Mesenchymal stem cell (in vitro differentiated cells and primary cell): ENCODE measurements at regions not wholly inside any gene's neighbourhood (a gene's known extent, or its start where the extent isn't known, plus 50 kb on each side); places are given as distances from the start of the nearest gene placed in this dataset.

Experiments
- DNase-seq: peaks from one replicate; pipeline ENCODE4 v3.0.0-alpha.2; 2013
- H2AFZ ChIP-seq: one replicate; pipeline ENCODE4 v1.6.1; 2013; ENCODE audit warnings: low read depth, mild to moderate bottlenecking, control low read depth, inconsistent platforms, low read length, moderate library complexity
- H2AK5ac ChIP-seq: 2 replicates; pipeline ENCODE4 v1.6.1; 2013; ENCODE audit warnings: low read length, moderate library complexity, mild to moderate bottlenecking, inconsistent platforms; ENCODE audit not compliant: severe bottlenecking
- H2BK120ac ChIP-seq: one replicate; pipeline ENCODE4 v1.6.1; 2013; ENCODE audit warnings: low read depth, mild to moderate bottlenecking, inconsistent platforms, low read length, moderate library complexity
- H2BK12ac ChIP-seq, 2 experiments: one replicate each; pipeline ENCODE4 v1.6.1; 2013; ENCODE audit warnings: inconsistent platforms in 2 of 2, low read length in 2 of 2, mild to moderate bottlenecking in 2 of 2, moderate library complexity in 2 of 2, control low read depth in 1 of 2
- H2BK15ac ChIP-seq: one replicate; pipeline ENCODE4 v1.6.1; 2013; ENCODE audit warnings: mild to moderate bottlenecking, low read depth, inconsistent platforms; ENCODE audit not compliant: poor library complexity, severe bottlenecking
- H2BK5ac ChIP-seq: 2 replicates; pipeline ENCODE4 v1.6.1; 2013; ENCODE audit warnings: low read depth, mild to moderate bottlenecking, low read length, control low read depth, inconsistent platforms; ENCODE audit not compliant: poor library complexity, severe bottlenecking
- H3K14ac ChIP-seq, 2 experiments: one replicate each; pipeline ENCODE4 v1.6.1; 2013; ENCODE audit warnings: inconsistent platforms in 2 of 2, low read length in 2 of 2, control low read depth in 1 of 2, mild to moderate bottlenecking in 1 of 2, moderate library complexity in 1 of 2
- H3K18ac ChIP-seq, 2 experiments: one replicate each; pipeline ENCODE4 v1.6.1; 2013; ENCODE audit warnings: inconsistent platforms in 2 of 2, low read length in 2 of 2, control low read depth in 1 of 2, low read depth in 1 of 2, mild to moderate bottlenecking in 1 of 2
- H3K23ac ChIP-seq, 2 experiments: one replicate each; pipeline ENCODE4 v1.6.1; 2013; ENCODE audit warnings: inconsistent platforms in 2 of 2, low read length in 2 of 2, mild to moderate bottlenecking in 2 of 2, moderate library complexity in 2 of 2, control low read depth in 1 of 2
- H3K27ac ChIP-seq: 2 replicates; pipeline ENCODE4 v1.5.1; 2013; ENCODE audit warnings: mild to moderate bottlenecking, moderate library complexity, low read length, control low read depth, inconsistent platforms; ENCODE audit not compliant: poor library complexity, severe bottlenecking
- H3K27me3 ChIP-seq, 2 experiments: 2 replicates each; pipeline versions ENCODE4 v1.6.1 to v1.7.0; 2013; ENCODE audit warnings: low read length in 2 of 2, mild to moderate bottlenecking in 2 of 2, moderate library complexity in 2 of 2, control low read depth in 1 of 2, inconsistent platforms in 1 of 2; ENCODE audit not compliant: control insufficient read depth in 1 of 2, insufficient read depth in 1 of 2
- H3K36me3 ChIP-seq, 2 experiments: 2 replicates each; pipeline versions ENCODE4 v1.6.1 to v1.7.0; 2013; ENCODE audit warnings: low read length in 2 of 2, control low read depth in 1 of 2, inconsistent platforms in 1 of 2, low read depth in 1 of 2, mild to moderate bottlenecking in 1 of 2; ENCODE audit not compliant: insufficient read depth in 2 of 2, control insufficient read depth in 1 of 2
- H3K4ac ChIP-seq, 2 experiments: one replicate each; pipeline ENCODE4 v1.6.1; 2013; ENCODE audit warnings: inconsistent platforms in 2 of 2, low read length in 2 of 2, mild to moderate bottlenecking in 2 of 2, moderate library complexity in 2 of 2, control low read depth in 1 of 2, low read depth in 1 of 2
- H3K4me1 ChIP-seq: 2 replicates; pipeline ENCODE4 v1.6.1; 2013; ENCODE audit warnings: low read depth, low read length, control low read depth; ENCODE audit not compliant: control insufficient read depth, insufficient read depth
- H3K4me2 ChIP-seq: 2 replicates; pipeline ENCODE4 v1.6.1; 2013; ENCODE audit warnings: low read length, mild to moderate bottlenecking, inconsistent platforms; ENCODE audit not compliant: poor library complexity, severe bottlenecking
- H3K4me3 ChIP-seq, 2 experiments: 2 replicates each; pipeline versions ENCODE4 v1.5.1 to v1.7.0; 2013; ENCODE audit warnings: low read length in 2 of 2, mild to moderate bottlenecking in 2 of 2, control low read depth in 1 of 2, low read depth in 1 of 2; ENCODE audit not compliant: insufficient read depth in 1 of 2
- H3K79me1 ChIP-seq: replicated peaks from 2 replicates; pipeline ENCODE4 v1.6.1; 2013; ENCODE audit warnings: mild to moderate bottlenecking, control low read depth, low read length, inconsistent platforms; ENCODE audit not compliant: poor library complexity, severe bottlenecking
- H3K9ac ChIP-seq: 2 replicates; pipeline ENCODE4 v1.7.0; 2013; ENCODE audit warnings: mild to moderate bottlenecking, low read length, moderate library complexity
- H3K9me3 ChIP-seq: 2 replicates; pipeline ENCODE4 v1.7.0; 2013; ENCODE audit warnings: mild to moderate bottlenecking, low read length; ENCODE audit not compliant: control insufficient read depth
- H4K8ac ChIP-seq: one replicate; pipeline ENCODE4 v1.6.1; 2013; ENCODE audit warnings: inconsistent platforms, mild to moderate bottlenecking, low read length, moderate library complexity
- H4K91ac ChIP-seq: one replicate; pipeline ENCODE4 v1.6.1; 2013; ENCODE audit warnings: mild to moderate bottlenecking, low read length, inconsistent platforms
- WGBS: methylation state at CpG from one replicate; pipeline ENCODE4 v1.1.7; 2013; ENCODE audit warnings: mixed read lengths; 5-methylcytosine and 5-hydroxymethylcytosine counted together

DNA sequence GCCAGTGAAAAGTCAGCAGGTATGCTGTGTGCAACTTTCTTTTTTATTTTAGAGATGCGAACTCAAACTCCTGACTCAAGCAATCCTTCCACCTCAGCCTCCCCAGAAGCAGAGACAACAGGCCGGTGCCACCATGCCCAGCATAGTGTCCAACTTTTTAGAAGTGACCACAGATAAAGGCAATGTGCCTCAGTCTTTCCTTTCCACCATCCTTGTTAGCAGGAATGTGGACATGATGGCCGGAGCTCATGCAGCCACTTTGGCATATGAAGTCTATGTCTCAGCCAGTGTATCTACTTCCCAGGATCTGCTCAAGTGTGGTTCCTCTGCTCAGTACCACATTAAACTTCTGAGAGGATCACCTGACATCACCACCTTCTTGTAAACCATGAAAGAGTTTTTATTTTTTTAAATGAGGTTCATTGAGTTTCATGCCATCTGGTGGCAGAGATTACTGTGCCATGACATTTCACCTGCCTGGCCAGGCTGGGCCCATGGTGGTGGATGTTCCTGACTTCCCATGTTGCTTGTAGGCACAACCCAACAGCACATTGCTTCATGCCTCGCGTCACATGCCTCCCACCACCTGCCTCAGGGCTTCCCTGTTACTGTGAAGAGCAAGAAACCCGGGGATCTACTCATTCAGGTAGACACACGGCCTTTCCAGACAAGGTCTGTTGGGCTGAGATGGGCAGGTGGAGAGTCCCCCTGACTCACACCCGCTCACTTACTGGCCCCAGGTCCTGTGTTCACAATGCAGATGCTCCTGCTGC, 216.5 kb downstream of the LY86 start:
- no peak overlapping the region for H4K91ac ChIP-seq
- H2BK120ac ChIP-seq, result no peak overlapping the region
- H3K27me3 ChIP-seq, result peaks cover 5 to 37% of the 10 kb centered on the region in 2 experiments
- H3K14ac ChIP-seq, result no peak overlapping the region
- no peak overlapping the region for H2AK5ac ChIP-seq
- WGBS, result 92% methylated on average over 8 of the region's 8 CpGs
- no peaks in the 10 kb centered on the region for H3K4me1 ChIP-seq
- H2AFZ ChIP-seq, result no peak overlapping the region
- no peak overlapping the region for H2BK15ac ChIP-seq
- H3K27ac ChIP-seq, result no peak overlapping the region
- no peak overlapping the region for H4K8ac ChIP-seq
- H3K23ac ChIP-seq, result no peak overlapping the region
- H3K18ac ChIP-seq, result no peak overlapping the region
- H3K36me3 ChIP-seq, result no peaks in the 10 kb centered on the region
- no peak overlapping the region for H2BK5ac ChIP-seq
- no peak overlapping the region for H3K4me3 ChIP-seq
- peak overlapping the region in 1 of 2 experiments; percentile 30 for H2BK12ac ChIP-seq
- no peak for DNase-seq
- H3K4me2 ChIP-seq, result no peak overlapping the region
- no peak overlapping the region for H3K9ac ChIP-seq
- H3K4ac ChIP-seq, result no peak overlapping the region
- H3K79me1 ChIP-seq, result no peaks in the 10 kb centered on the region
- H3K9me3 ChIP-seq, result peaks cover 8% of the 10 kb centered on the region

GRCh38 chr6:6806844-6807518, 218.5 kb downstream of the LY86 start:
- H2BK5ac ChIP-seq, result no peak overlapping the region
- H2AFZ ChIP-seq, result no peak overlapping the region
- no peak overlapping the region for H4K8ac ChIP-seq
- H3K14ac ChIP-seq, result no peak overlapping the region
- DNase-seq, result no peak
- peaks cover 6% of the 10 kb centered on the region for H3K4me1 ChIP-seq
- no peak overlapping the region for H3K27ac ChIP-seq
- H2BK12ac ChIP-seq, result no peak overlapping the region
- H3K4me3 ChIP-seq, result no peak overlapping the region
- WGBS, result 81% methylated on average over 7 of the region's 12 CpGs
- no peak overlapping the region for H2BK15ac ChIP-seq
- H4K91ac ChIP-seq, result no peak overlapping the region
- no peak overlapping the region for H3K23ac ChIP-seq
- no peak overlapping the region for H3K4me2 ChIP-seq
- peaks cover 8% of the 10 kb centered on the region for H3K9me3 ChIP-seq
- H3K36me3 ChIP-seq, result no peaks in the 10 kb centered on the region
- no peak overlapping the region for H3K4ac ChIP-seq
- no peaks in the 10 kb centered on the region for H3K79me1 ChIP-seq
- H3K18ac ChIP-seq, result no peak overlapping the region
- peaks cover 5 to 37% of the 10 kb centered on the region in 2 experiments for H3K27me3 ChIP-seq
- no peak overlapping the region for H2AK5ac ChIP-seq
- H3K9ac ChIP-seq, result no peak overlapping the region
- no peak overlapping the region for H2BK120ac ChIP-seq

DNA sequence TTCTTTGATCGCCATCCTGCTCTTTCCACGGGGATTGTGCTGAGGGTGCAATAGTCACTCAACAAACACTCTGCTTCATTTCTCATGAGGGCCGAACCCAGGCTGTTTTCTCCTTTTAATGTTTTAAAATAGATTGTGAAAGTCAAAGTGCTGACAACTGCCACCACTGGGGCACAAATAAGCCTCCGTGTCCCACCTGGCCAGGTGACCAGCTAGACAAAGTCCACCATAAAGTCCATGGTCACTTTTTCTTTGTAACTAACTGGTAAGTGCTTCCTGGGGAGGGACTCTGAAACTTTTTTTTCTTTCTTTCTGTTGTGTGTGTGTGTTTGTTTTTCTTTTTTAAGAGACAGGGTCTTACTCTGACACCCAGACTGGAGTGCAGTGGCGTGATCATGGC, 219.8 kb downstream of the LY86 start:
- no peaks in the 10 kb centered on the region for H3K36me3 ChIP-seq
- no peak overlapping the region for H2BK15ac ChIP-seq
- no peak overlapping the region for H3K4ac ChIP-seq
- no peak overlapping the region for H2AFZ ChIP-seq
- peaks cover 6% of the 10 kb centered on the region for H3K4me1 ChIP-seq
- H3K27me3 ChIP-seq, result peaks cover 5 to 25% of the 10 kb centered on the region in 2 experiments
- no peak overlapping the region for H4K8ac ChIP-seq
- no peak overlapping the region for H3K4me2 ChIP-seq
- no peak overlapping the region for H3K9ac ChIP-seq
- no peak for DNase-seq
- H3K23ac ChIP-seq, result no peak overlapping the region
- no peak overlapping the region for H2AK5ac ChIP-seq
- H3K14ac ChIP-seq, result no peak overlapping the region
- no peak overlapping the region for H2BK12ac ChIP-seq
- peaks cover 8% of the 10 kb centered on the region for H3K9me3 ChIP-seq
- H4K91ac ChIP-seq, result no peak overlapping the region
- H2BK120ac ChIP-seq, result no peak overlapping the region
- H3K79me1 ChIP-seq, result no peaks in the 10 kb centered on the region
- WGBS, result 94% methylated on average over 5 of the region's 5 CpGs
- no peak overlapping the region for H3K18ac ChIP-seq
- no peak overlapping the region for H3K27ac ChIP-seq
- H2BK5ac ChIP-seq, result no peak overlapping the region
- no peak overlapping the region for H3K4me3 ChIP-seq

DNA sequence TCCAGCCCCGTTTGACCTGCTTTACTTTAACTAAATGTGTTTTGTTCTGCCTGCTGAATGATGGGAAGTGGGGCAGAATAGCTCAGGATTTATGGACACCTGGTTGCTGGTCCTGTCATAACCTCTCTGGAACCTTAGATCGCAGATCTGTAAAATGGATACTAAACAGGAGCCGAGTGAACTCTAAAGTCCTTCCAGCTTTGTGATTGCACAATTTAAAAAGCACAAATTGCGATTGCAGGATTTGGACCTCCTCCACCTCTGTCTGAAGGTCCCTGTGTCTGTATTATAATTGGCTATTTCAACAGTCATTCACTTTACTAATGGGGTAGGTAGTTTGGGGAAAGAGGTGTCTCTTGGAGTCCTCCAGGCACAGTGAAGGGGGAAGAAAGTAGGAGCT, 220.4 kb downstream of the LY86 start:
- Histone ChIP-seq H2BK5ac (no peak overlapping the region), H3K27ac (no peak overlapping the region), H3K4me3 (no peak overlapping the region), H2AK5ac (no peak overlapping the region), H3K36me3 (no peaks in the 10 kb centered on the region), H2AFZ (no peak overlapping the region), H4K91ac (no peak overlapping the region), H3K18ac (no peak overlapping the region), H3K14ac (no peak overlapping the region), H3K9ac (no peak overlapping the region), H3K4ac (no peak overlapping the region), H3K9me3 (peaks cover 8% of the 10 kb centered on the region), H4K8ac (no peak overlapping the region), H3K4me2 (no peak overlapping the region), H2BK120ac (no peak overlapping the region), H2BK12ac (no peak overlapping the region), H3K79me1 (no peaks in the 10 kb centered on the region), H3K27me3 (peaks cover 5 to 19% of the 10 kb centered on the region in 2 experiments), H3K23ac (no peak overlapping the region), H3K4me1 (peaks cover 6% of the 10 kb centered on the region), H2BK15ac (no peak overlapping the region)
- WGBS, result 94% methylated on average over 3 of the region's 4 CpGs
- DNase-seq, result no peak
